Liver (tissue), 8 donors: ENCODE measurements at regions not wholly inside any gene's neighbourhood (a gene's known extent, or its start where the extent isn't known, plus 50 kb on each side); places are given as distances from the start of the nearest gene placed in this dataset.

Experiments used
- DNase-seq: peaks from one replicate; pipeline ENCODE4 v3.0.0-alpha.2; 2017; ENCODE audit warnings: low spot score
- H3K27ac ChIP-seq, 2 donors: one replicate each; pipeline ENCODE4 v1.7.0; 2013; ENCODE audit warnings: inconsistent platforms in 2 of 2, low read length in 2 of 2, control low read depth in 1 of 2, low read depth in 1 of 2, mild to moderate bottlenecking in 1 of 2
- H3K27me3 ChIP-seq, 4 donors: one replicate each; pipeline versions ENCODE4 v1.6.1 to v1.7.0; 2013; ENCODE audit warnings: low read length in 3 of 4, inconsistent platforms in 1 of 4, mild to moderate bottlenecking in 1 of 4, moderate library complexity in 1 of 4; ENCODE audit not compliant: control insufficient read depth in 4 of 4, insufficient read depth in 4 of 4
- H3K36me3 ChIP-seq, 4 donors: one replicate each; pipeline versions ENCODE4 v1.6.1 to v1.7.0; 2013; ENCODE audit warnings: low read length in 3 of 4, mild to moderate bottlenecking in 3 of 4, low read depth in 1 of 4, moderate library complexity in 1 of 4; ENCODE audit not compliant: control insufficient read depth in 4 of 4, insufficient read depth in 3 of 4
- H3K4me1 ChIP-seq, 4 donors: one replicate each; pipeline versions ENCODE4 v1.6.1 to v1.7.0; 2013; ENCODE audit warnings: low read length in 3 of 4, mild to moderate bottlenecking in 3 of 4, moderate library complexity in 1 of 4; ENCODE audit not compliant: control insufficient read depth in 4 of 4, insufficient read depth in 4 of 4
- H3K4me3 ChIP-seq, 3 donors: one replicate each; pipeline versions ENCODE4 v1.6.1 to v1.7.0; 2013; ENCODE audit warnings: low read length in 3 of 3, control low read depth in 1 of 3, low read depth in 1 of 3, mild to moderate bottlenecking in 1 of 3
- H3K9ac ChIP-seq, 2 donors: one replicate each; pipeline ENCODE4 v1.7.0; 2013; ENCODE audit warnings: low read length in 2 of 2, mild to moderate bottlenecking in 2 of 2, moderate library complexity in 2 of 2, control low read depth in 1 of 2, low read depth in 1 of 2
- H3K9me3 ChIP-seq, 4 donors: one replicate each; pipeline versions ENCODE4 v1.6.1 to v1.7.0; 2013; ENCODE audit warnings: low read length in 3 of 4; ENCODE audit not compliant: control insufficient read depth in 4 of 4
- ATF3 ChIP-seq: IDR thresholded peaks from 2 replicates; pipeline ENCODE4 v1.6.1; 2016; ENCODE audit warnings: antibody characterized with exemption
- CTCF ChIP-seq: fragments of 150-350 bp; IDR thresholded peaks from 2 replicates; pipeline ENCODE4 v1.5.1; 2017; ENCODE audit warnings: improper control_type of control experiment, low read depth, low read length; ENCODE audit not compliant: missing input control
- EGR1 ChIP-seq, 2 donors: IDR thresholded peaks; 2 replicates each; pipeline ENCODE4 v1.6.1; 2016 to 2018; ENCODE audit warnings: antibody characterized with exemption in 2 of 2, low read depth in 2 of 2
- FOXA1 ChIP-seq: IDR thresholded peaks from 2 replicates; pipeline ENCODE4 v1.6.1; 2016; ENCODE audit warnings: antibody characterized with exemption
- FOXA2 ChIP-seq: IDR thresholded peaks from 2 replicates; pipeline ENCODE4 v1.6.1; 2016; ENCODE audit warnings: antibody characterized with exemption
- GABPA ChIP-seq, 2 donors: IDR thresholded peaks in 1 of 2; conservative IDR thresholded peaks in 1 of 2; 2 replicates each; pipeline ENCODE4 v1.6.1; 2016; ENCODE audit warnings: antibody characterized with exemption in 2 of 2, mild to moderate bottlenecking in 1 of 2, moderate library complexity in 1 of 2
- HNF4A ChIP-seq, 2 donors: conservative IDR thresholded peaks; 2 replicates each; pipeline ENCODE4 v1.6.1; 2016; ENCODE audit warnings: antibody characterized with exemption in 2 of 2, mild to moderate bottlenecking in 2 of 2
- HNF4G ChIP-seq: IDR thresholded peaks from 2 replicates; pipeline ENCODE4 v1.6.1; 2016; ENCODE audit warnings: antibody characterized with exemption
- JUND ChIP-seq, 2 donors: IDR thresholded peaks; 2 replicates each; pipeline ENCODE4 v1.6.1; 2016; ENCODE audit warnings: antibody characterized with exemption in 2 of 2
- MAX ChIP-seq: IDR thresholded peaks from 2 replicates; pipeline ENCODE4 v1.6.1; 2016; ENCODE audit warnings: antibody characterized with exemption
- NR2F2 ChIP-seq: IDR thresholded peaks from 2 replicates; pipeline ENCODE4 v1.6.1; 2016; ENCODE audit warnings: antibody characterized with exemption
- RAD21 ChIP-seq, 2 donors: IDR thresholded peaks; 2 replicates each; pipeline ENCODE4 v1.6.1; 2016; ENCODE audit warnings: antibody characterized with exemption in 2 of 2, mild to moderate bottlenecking in 2 of 2
- REST ChIP-seq: IDR thresholded peaks from 2 replicates; pipeline ENCODE4 v1.6.1; 2016; ENCODE audit warnings: antibody characterized with exemption, mild to moderate bottlenecking
- RXRA ChIP-seq, 2 donors: IDR thresholded peaks; 2 replicates each; pipeline ENCODE4 v1.6.1; 2017 to 2018; ENCODE audit warnings: antibody characterized with exemption in 2 of 2, mild to moderate bottlenecking in 1 of 2
- SP1 ChIP-seq: IDR thresholded peaks from 2 replicates; pipeline ENCODE4 v1.6.1; 2018; ENCODE audit warnings: antibody characterized with exemption, mild to moderate bottlenecking
- TAF1 ChIP-seq: conservative IDR thresholded peaks from 2 replicates; pipeline ENCODE4 v1.6.1; 2016; ENCODE audit warnings: antibody characterized with exemption, mild to moderate bottlenecking
- YY1 ChIP-seq: IDR thresholded peaks from 2 replicates; pipeline ENCODE4 v1.6.1; 2016; ENCODE audit warnings: antibody characterized with exemption, mild to moderate bottlenecking
- ZBTB33 ChIP-seq: IDR thresholded peaks from 2 replicates; pipeline ENCODE4 v1.6.1; 2016; ENCODE audit warnings: antibody characterized with exemption
- WGBS: extraction: QIAGEN DNeasy Blood & Tissue Kit; methylation state at CpG from one replicate; pipeline ENCODE4 v1.1.7; 2013; 5-methylcytosine and 5-hydroxymethylcytosine counted together
- donor health status: healthy.
- donor health status: healthy.
- donor health status: healthy.
- donor health status: healthy.
- donor health status: healthy.

GRCh38 chr12:71220260-71220659 lies 62.5 kb upstream of the TSPAN8 start:
- H3K9ac ChIP-seq, result no peak overlapping the region
- TF ChIP-seq JUND (IDR thresholded peaks at IDR 0.05) (no peak), FOXA1 (no peak), RXRA (IDR thresholded peaks at IDR 0.05) (no peak), SP1 (no peak), GABPA (IDR thresholded peaks at IDR 0.05 in 1 of 2, conservative IDR thresholded peaks at IDR 0.05 in 1 of 2) (no peak), TAF1 (no peak), FOXA2 (no peak), NR2F2 (no peak), ZBTB33 (no peak), REST (no peak), EGR1 (IDR thresholded peaks at IDR 0.05; ENCODE audit: low read depth in 2 of 2) (no peak), MAX (no peak), ATF3 (no peak), HNF4G (no peak), YY1 (no peak), CTCF (no peak), RAD21 (IDR thresholded peaks at IDR 0.05) (no peak), HNF4A (conservative IDR thresholded peaks at IDR 0.05) (no peak)
- no peak overlapping the region for H3K27ac ChIP-seq
- H3K4me3 ChIP-seq, result no peak overlapping the region
- H3K36me3 ChIP-seq, result no peaks in the 10 kb centered on the region
- no peaks in the 10 kb centered on the region for H3K27me3 ChIP-seq
- 76% methylated on average over 3 of the region's 3 CpGs for WGBS
- H3K9me3 ChIP-seq, result no peaks in the 10 kb centered on the region
- H3K4me1 ChIP-seq, result no peaks in the 10 kb centered on the region
- DNase-seq, result no peak

- no peak overlapping the region for H3K9ac ChIP-seq
- WGBS, result 82% methylated on average over 3 of the region's 3 CpGs
- no peak overlapping the region for H3K4me3 ChIP-seq
- TF ChIP-seq ATF3, result no peak
- TF ChIP-seq FOXA1, result no peak
- no peak for TF ChIP-seq REST
- no peak for TF ChIP-seq JUND (IDR thresholded peaks at IDR 0.05)
- no peak for TF ChIP-seq MAX
- TF ChIP-seq CTCF, result no peak
- TF ChIP-seq HNF4G, result no peak
- H3K27ac ChIP-seq, result no peak overlapping the region
- H3K36me3 ChIP-seq, result no peaks in the 10 kb centered on the region
- no peaks in the 10 kb centered on the region for H3K4me1 ChIP-seq
- no peak for DNase-seq
- H3K27me3 ChIP-seq, result no peaks in the 10 kb centered on the region
- no peaks in the 10 kb centered on the region for H3K9me3 ChIP-seq
Observed at GRCh38 chr12:71219224-71219623, 61.4 kb upstream of the TSPAN8 start.
